Fibroblast of lung (primary cell): ENCODE measurements at regions not wholly inside any gene's neighbourhood (a gene's known extent, or its start where the extent isn't known, plus 50 kb on each side); places are given as distances from the start of the nearest gene placed in this dataset.

Experiments used
- EZH2 ChIP-seq: IDR thresholded peaks from 2 replicates; pipeline ENCODE4 v1.5.1; 2012; ENCODE audit warnings: low read length, control low read depth, mild to moderate bottlenecking; ENCODE audit errors: missing control alignments
- TF ChIP-seq, protein P1 (sequence below), 2 donors: IDR thresholded peaks in 1 of 2; conservative IDR thresholded peaks in 1 of 2; 1 replicate in 1 of 2; 2 replicates in 1 of 2; pipeline ENCODE4 v1.5.1; 2011 to 2012; ENCODE audit warnings: low read length in 2 of 2, control low read depth in 1 of 2, inconsistent platforms in 1 of 2, low read depth in 1 of 2, mild to moderate bottlenecking in 1 of 2

GRCh38 chr3:27939940-27940339 is 217.8 kb upstream of the EOMES start:
- TF ChIP-seq, protein P1, sequence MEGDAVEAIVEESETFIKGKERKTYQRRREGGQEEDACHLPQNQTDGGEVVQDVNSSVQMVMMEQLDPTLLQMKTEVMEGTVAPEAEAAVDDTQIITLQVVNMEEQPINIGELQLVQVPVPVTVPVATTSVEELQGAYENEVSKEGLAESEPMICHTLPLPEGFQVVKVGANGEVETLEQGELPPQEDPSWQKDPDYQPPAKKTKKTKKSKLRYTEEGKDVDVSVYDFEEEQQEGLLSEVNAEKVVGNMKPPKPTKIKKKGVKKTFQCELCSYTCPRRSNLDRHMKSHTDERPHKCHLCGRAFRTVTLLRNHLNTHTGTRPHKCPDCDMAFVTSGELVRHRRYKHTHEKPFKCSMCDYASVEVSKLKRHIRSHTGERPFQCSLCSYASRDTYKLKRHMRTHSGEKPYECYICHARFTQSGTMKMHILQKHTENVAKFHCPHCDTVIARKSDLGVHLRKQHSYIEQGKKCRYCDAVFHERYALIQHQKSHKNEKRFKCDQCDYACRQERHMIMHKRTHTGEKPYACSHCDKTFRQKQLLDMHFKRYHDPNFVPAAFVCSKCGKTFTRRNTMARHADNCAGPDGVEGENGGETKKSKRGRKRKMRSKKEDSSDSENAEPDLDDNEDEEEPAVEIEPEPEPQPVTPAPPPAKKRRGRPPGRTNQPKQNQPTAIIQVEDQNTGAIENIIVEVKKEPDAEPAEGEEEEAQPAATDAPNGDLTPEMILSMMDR (conservative IDR thresholded peaks at IDR 0.05 in 1 of 2, IDR thresholded peaks at IDR 0.05 in 1 of 2; ENCODE audit: low read depth in 1 of 2, low read length in 2 of 2) = no peak
- no peak for TF ChIP-seq EZH2
